Parathyroid adenoma (tissue), 2 donors: ENCODE measurements at regions not wholly inside any gene's neighbourhood (a gene's known extent, or its start where the extent isn't known, plus 50 kb on each side); places are given as distances from the start of the nearest gene placed in this dataset.

Source experiments
- H2AFZ ChIP-seq: fragments of 300-600 bp; sonication (generic); one replicate; pipeline ENCODE4 v1.7.0; 2017; ENCODE audit warnings: antibody characterized with exemption, mild to moderate bottlenecking
- H3K27ac ChIP-seq: fragments of 300-600 bp; sonication (generic); one replicate; pipeline ENCODE4 v1.7.0; 2017
- H3K27me3 ChIP-seq: fragments of 300-600 bp; sonication (generic); one replicate; pipeline ENCODE4 v1.7.0; 2017; ENCODE audit warnings: low read length; ENCODE audit not compliant: control insufficient read depth, insufficient read depth
- H3K36me3 ChIP-seq: fragments of 300-600 bp; sonication (generic); one replicate; pipeline ENCODE4 v1.7.0; 2017; ENCODE audit warnings: low read length; ENCODE audit not compliant: control insufficient read depth, insufficient read depth
- H3K4me1 ChIP-seq: fragments of 300-600 bp; sonication (generic); one replicate; pipeline ENCODE4 v1.7.0; 2017; ENCODE audit warnings: control low read depth
- H3K4me2 ChIP-seq: fragments of 300-600 bp; sonication (generic); one replicate; pipeline ENCODE4 v1.7.0; 2017; ENCODE audit warnings: low read length
- H3K4me3 ChIP-seq: fragments of 300-600 bp; sonication (generic); one replicate; pipeline ENCODE4 v1.7.0; 2017; ENCODE audit warnings: low read depth, low read length
- H3K79me2 ChIP-seq: fragments of 300-600 bp; sonication (generic); one replicate; pipeline ENCODE4 v1.7.0; 2017; ENCODE audit warnings: control low read depth
- H3K9ac ChIP-seq: fragments of 300-600 bp; sonication (generic); one replicate; pipeline ENCODE4 v1.7.0; 2017; ENCODE audit warnings: mild to moderate bottlenecking
- H3K9me3 ChIP-seq: fragments of 300-600 bp; sonication (generic); one replicate; pipeline ENCODE4 v1.7.0; 2017; ENCODE audit warnings: low read length; ENCODE audit not compliant: control insufficient read depth
- CTCF ChIP-seq: fragments of 300-600 bp; sonication (generic); IDR thresholded peaks from one replicate; pipeline ENCODE4 v1.7.0; 2017; ENCODE audit warnings: antibody characterized with exemption, mild to moderate bottlenecking
- donor health status: primary hyperparathyroidism.

GRCh38 chr7:106377847-106378361 lies 93.1 kb upstream of the NAMPT start:
- Histone ChIP-seq H3K27me3 (no peaks in the 10 kb centered on the region), H3K27ac (no peak overlapping the region), H2AFZ (no peak overlapping the region), H3K9ac (no peak overlapping the region), H3K4me1 (no peaks in the 10 kb centered on the region), H3K79me2 (no peaks in the 10 kb centered on the region), H3K9me3 (no peaks in the 10 kb centered on the region), H3K4me2 (no peak overlapping the region), H3K4me3 (no peak overlapping the region), H3K36me3 (no peaks in the 10 kb centered on the region)
- TF ChIP-seq CTCF: no peak

GRCh38 chr7:106376026-106376799 lies 91.4 kb upstream of the NAMPT start:
- H3K36me3 ChIP-seq: no peaks in the 10 kb centered on the region
- no peak overlapping the region for H3K4me3 ChIP-seq
- H3K79me2 ChIP-seq: no peaks in the 10 kb centered on the region
- no peak overlapping the region for H2AFZ ChIP-seq
- no peak overlapping the region for H3K9ac ChIP-seq
- H3K27me3 ChIP-seq: no peaks in the 10 kb centered on the region
- no peak for TF ChIP-seq CTCF
- H3K9me3 ChIP-seq: no peaks in the 10 kb centered on the region
- no peak overlapping the region for H3K27ac ChIP-seq
- H3K4me1 ChIP-seq: no peaks in the 10 kb centered on the region
- H3K4me2 ChIP-seq: no peak overlapping the region

- Histone ChIP-seq H3K4me3 (no peak overlapping the region), H3K79me2 (no peaks in the 10 kb centered on the region), H3K4me1 (no peaks in the 10 kb centered on the region), H2AFZ (no peak overlapping the region), H3K27ac (no peak overlapping the region), H3K9ac (no peak overlapping the region), H3K4me2 (no peak overlapping the region), H3K9me3 (no peaks in the 10 kb centered on the region), H3K36me3 (no peaks in the 10 kb centered on the region), H3K27me3 (no peaks in the 10 kb centered on the region)
- TF ChIP-seq CTCF: no peak
Measured at GRCh38 chr7:106375499-106375898, 90.7 kb upstream of the NAMPT start.

- Histone ChIP-seq H3K4me1 (no peaks in the 10 kb centered on the region), H2AFZ (no peak overlapping the region)
- no peak for TF ChIP-seq CTCF
Measured at GRCh38 chr7:106374437-106374836, 89.7 kb upstream of the NAMPT start.

More at GRCh38 chr7:106374437-106374836, 89.7 kb upstream of the NAMPT start:
- no peak overlapping the region for H3K4me2 ChIP-seq
- no peaks in the 10 kb centered on the region for H3K9me3 ChIP-seq
- no peak overlapping the region for H3K4me3 ChIP-seq
- H3K9ac ChIP-seq: no peak overlapping the region
- H3K79me2 ChIP-seq: no peaks in the 10 kb centered on the region
- H3K36me3 ChIP-seq: no peaks in the 10 kb centered on the region
- no peak overlapping the region for H3K27ac ChIP-seq
- no peaks in the 10 kb centered on the region for H3K27me3 ChIP-seq
